ENCODE measurements at regions not wholly inside any gene's neighbourhood (a gene's known extent, or its start where the extent isn't known, plus 50 kb on each side); places are given as distances from the start of the nearest gene placed in this dataset.
"Not testable (repeated sequence)": the region's sequence is repeated elsewhere in the genome, so short reads cannot be mapped to it uniquely, and the experiment has no call there.

GRCh38 chr15:70241561-70242320, 144.0 kb upstream of the TLE3 start:
- no peak for FAIRE-seq

GRCh38 chr15:70240820-70241430, 143.2 kb upstream of the TLE3 start:
- FAIRE-seq = no peak

- FAIRE-seq = no peak
These were observed 142.4 kb upstream of the TLE3 start for GRCh38 chr15:70240082-70240481.

- FAIRE-seq = no peak
These were observed 141.2 kb upstream of the TLE3 start for GRCh38 chr15:70238917-70239316.

- no peak for FAIRE-seq
These were observed 139.9 kb upstream of the TLE3 start for GRCh38 chr15:70237626-70238025.

GRCh38 chr15:70236341-70237086, 138.8 kb upstream of the TLE3 start:
- FAIRE-seq = no peak

GRCh38 chr15:70235347-70235746, 137.6 kb upstream of the TLE3 start:
- no peak for FAIRE-seq

GRCh38 chr15:70234256-70234905, 136.7 kb upstream of the TLE3 start:
- no peak for FAIRE-seq

- no peak for FAIRE-seq
These were observed 133.8 kb upstream of the TLE3 start for GRCh38 chr15:70231484-70231883.

- not testable (repeated sequence) for FAIRE-seq
These were observed 130.2 kb upstream of the TLE3 start for GRCh38 chr15:70227918-70228317.

GRCh38 chr15:70227147-70227546, 129.4 kb upstream of the TLE3 start:
- FAIRE-seq = no peak

GRCh38 chr15:70226337-70226980, 128.7 kb upstream of the TLE3 start:
- FAIRE-seq = no peak

- no peak for FAIRE-seq
These were observed 127.7 kb upstream of the TLE3 start for GRCh38 chr15:70225416-70225815.

- no peak for FAIRE-seq
These were observed 124.9 kb upstream of the TLE3 start for GRCh38 chr15:70222606-70223005.

- no peak for FAIRE-seq
These were observed 122.9 kb upstream of the TLE3 start for GRCh38 chr15:70220490-70221096.

- no peak for FAIRE-seq
These were observed 122.2 kb upstream of the TLE3 start for GRCh38 chr15:70219966-70220365.

GRCh38 chr15:70219256-70219895, 121.7 kb upstream of the TLE3 start:
- FAIRE-seq = no peak

GRCh38 chr15:70217226-70218160, 119.8 kb upstream of the TLE3 start:
- FAIRE-seq = no peak

- FAIRE-seq = no peak
These were observed 118.2 kb upstream of the TLE3 start for GRCh38 chr15:70215951-70216350.

- FAIRE-seq = no peak
These were observed 117.4 kb upstream of the TLE3 start for GRCh38 chr15:70214941-70215635.
